ENCODE measurements at regions not wholly inside any gene's neighbourhood (a gene's known extent, or its start where the extent isn't known, plus 50 kb on each side); places are given as distances from the start of the nearest gene placed in this dataset.
"Not testable (repeated sequence)": the region's sequence is repeated elsewhere in the genome, so short reads cannot be mapped to it uniquely, and the experiment has no call there.

DNA sequence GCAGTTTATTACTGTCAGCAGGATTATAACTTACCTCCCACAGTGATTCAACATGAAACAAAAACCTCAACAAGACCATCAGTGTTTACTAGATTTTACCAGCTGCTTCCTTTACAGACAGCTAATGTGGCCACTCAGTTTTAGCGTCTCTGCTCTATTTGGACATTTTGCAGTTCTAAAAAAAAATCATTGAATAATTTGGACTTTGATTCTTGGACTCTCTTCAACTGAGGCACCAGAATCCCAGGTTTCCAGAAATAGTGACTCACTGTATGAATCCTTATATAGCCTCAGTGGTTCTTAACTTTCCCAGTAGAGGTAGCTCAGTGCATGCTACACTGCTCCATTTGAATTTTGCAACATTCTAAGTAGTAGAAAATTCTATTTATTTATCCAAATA is 317.4 kb upstream of the PLGLB1 start:
- TF ChIP-seq POLR2A, CTCF, POLR2AphosphoS5 (IDR thresholded peaks at IDR 0.05): not testable (repeated sequence)
